CD4-positive, alpha-beta T cell treated with Interleukin-17A for 1 hour (primary cell): ENCODE measurements at regions not wholly inside any gene's neighbourhood (a gene's known extent, or its start where the extent isn't known, plus 50 kb on each side); places are given as distances from the start of the nearest gene placed in this dataset.

ENCODE experiments used
- DNase-seq: peaks from one replicate; pipeline ENCODE4 v3.0.0-alpha.2; 2020

DNA sequence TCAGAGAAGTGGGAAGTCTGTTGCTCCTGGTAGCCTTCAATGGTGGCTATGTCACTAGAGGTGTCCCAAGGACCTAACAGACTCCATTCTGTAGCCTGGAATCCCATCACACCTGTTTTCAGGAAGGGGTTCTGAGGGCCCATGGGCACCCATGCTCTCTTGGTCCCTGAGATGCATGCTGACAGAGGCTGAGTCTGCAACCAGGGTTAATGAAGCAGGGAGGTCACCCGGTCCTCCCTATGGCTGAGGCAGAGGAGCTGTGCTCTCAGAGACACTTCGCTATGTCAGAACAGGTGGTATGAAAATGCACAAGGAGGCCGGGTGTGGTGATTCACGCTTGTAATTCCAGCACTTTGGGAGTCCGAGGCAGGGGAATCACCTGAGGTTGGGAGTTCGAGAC lies 452.1 kb downstream of the TCERG1L start:
- no peak for DNase-seq

DNA sequence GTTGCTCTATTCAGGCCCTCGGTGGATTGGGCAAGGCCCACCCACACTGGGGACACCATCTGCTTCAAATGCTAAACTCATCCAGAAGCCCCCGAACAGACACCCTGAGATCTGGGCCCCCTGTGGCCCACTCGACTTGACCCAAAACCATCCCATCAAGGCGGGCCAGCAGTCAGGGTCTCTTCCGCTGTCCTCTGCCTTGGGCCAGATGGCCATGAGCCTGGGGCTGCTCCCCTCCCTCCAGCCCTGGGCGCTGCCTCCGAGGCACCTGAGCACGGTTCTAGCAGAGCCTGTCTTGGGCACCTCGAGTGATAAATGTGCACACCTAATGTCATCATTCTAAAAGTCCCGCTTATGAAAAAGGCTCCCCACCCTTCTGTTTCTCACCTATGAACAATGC lies 449.4 kb downstream of the TCERG1L start:
- DNase-seq: no peak

DNA sequence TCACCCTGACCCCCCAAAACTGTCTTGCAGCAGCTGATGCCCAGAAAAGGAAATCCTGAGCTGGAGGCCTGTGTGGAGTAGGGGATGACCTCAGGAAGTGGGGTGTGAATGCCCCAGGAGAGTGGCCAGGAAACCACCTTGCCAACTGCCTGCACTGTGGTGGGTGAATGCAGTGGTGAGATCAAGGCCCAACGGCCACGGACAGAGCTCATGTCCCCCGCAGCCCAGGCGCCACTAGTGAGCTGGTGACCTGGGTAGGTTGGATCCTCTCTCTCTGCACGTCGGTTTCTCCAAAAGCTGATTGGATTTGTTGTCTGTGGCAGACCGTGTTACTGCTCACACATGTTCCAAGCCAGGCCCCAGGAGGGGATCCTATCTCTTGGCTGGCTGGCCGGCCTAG lies 448.9 kb downstream of the TCERG1L start:
- no peak for DNase-seq

DNA sequence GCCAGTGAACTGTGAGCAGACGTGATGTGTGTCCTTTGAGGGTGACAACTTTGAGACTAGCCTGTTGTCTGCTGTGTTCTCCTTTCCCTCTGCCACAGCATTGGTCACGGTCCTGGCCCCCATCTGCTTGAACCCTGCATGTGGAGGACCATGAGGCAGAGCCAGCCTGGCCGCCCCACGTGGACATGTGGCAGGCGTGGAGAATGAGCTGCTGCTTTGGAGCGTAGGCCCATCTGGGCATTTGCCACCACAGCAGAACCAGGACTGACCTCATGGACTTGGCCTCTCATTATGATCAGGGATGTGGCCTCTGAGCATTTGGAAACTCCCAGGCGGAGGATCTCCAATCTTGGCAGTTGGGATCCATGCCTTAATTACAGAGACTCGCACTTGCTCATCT lies 448.5 kb downstream of the TCERG1L start:
- DNase-seq: no peak

DNA sequence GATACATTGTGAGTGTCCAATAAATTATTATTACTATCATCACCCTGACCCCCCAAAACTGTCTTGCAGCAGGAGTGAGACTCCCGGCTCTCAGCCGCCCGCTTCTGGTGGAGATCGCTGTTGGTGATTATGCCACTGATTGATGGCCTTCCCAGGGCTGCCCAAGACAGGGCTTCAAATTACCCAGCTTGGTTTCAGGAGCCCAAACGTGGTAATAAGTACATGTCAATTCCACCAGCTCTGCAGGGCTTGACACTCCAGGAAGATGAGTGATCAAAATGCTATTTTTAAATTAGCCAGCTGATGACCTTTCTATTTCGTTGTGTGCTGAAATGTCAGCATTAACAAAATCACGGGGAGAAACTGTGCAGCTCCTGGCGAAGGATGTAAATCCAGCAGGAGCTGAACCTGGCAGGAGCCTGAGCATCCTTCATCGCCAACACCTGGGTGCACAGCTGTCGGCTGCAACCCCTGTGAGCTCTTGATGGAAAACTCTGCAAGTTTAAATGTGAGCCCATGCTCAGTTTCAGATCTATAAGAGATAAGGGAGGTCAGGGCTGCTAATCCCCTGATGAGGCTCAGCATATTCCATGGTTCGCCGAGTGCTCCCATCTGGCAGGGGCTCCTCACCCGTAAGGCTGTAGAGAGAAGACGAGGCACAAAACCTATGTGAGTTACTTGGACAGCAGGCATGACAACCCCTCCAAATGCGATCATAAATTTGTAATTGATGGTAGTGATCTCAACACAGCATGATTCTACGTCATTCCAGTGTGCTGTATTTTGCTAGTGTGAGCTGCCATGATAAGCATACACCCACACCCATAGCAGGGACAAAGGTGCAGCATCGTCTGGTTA lies 446.3 kb downstream of the TCERG1L start:
- no peak for DNase-seq

DNA sequence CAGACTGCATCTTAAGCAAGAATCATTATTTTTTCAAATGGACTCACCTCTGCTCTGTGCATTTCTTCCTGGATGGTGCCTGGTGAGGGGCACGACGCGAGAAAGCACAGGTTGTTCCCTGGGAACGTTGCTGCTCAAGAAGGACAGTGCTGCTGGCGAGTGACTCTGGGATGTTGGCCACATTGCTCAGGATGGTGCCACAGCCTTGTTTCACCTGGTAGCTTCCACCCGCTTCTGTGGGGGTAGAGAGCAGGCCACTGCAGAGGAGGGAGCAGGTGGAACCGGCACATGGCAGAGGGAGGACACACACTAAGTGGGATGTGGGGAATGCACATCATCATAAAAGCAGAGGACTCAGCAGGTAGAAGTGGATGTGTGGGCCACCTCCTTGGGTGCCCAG lies 444.7 kb downstream of the TCERG1L start:
- DNase-seq: no peak

DNA sequence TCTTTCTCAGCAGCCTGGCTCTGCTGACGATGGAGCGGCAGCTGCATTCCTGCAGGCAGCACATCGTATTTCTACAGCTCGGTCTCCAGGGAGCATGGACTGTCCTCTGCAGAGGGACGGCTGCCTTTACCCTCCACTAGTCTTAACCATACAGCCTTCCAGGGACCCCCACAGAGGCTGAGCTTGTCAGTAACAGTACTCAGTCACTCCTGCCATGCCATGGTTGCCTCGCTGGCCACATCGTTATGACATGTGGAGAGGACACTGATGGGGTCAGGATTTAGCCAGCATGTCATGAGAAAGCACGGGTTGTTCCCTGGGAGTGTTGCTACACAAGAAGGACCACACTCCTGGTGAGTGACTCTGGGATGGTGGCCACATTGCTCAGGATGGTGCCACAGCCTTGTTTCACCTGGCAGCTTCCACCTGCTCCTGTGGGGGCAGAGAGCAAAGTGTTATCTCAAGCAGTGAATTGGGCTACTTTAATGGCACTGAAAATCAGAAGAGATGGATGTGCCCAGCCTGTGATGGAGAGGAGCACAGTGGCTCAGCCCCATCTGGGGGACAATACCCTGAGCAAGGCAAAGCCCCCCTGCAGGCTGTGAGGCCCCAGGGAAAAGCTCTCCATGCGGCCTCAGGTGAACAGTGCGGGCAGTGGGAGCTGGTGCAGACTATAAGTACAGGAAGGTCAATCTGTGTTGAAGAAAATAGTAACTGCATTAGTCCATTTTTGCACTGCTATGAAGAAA lies 443.9 kb downstream of the TCERG1L start:
- DNase-seq: no peak

DNA sequence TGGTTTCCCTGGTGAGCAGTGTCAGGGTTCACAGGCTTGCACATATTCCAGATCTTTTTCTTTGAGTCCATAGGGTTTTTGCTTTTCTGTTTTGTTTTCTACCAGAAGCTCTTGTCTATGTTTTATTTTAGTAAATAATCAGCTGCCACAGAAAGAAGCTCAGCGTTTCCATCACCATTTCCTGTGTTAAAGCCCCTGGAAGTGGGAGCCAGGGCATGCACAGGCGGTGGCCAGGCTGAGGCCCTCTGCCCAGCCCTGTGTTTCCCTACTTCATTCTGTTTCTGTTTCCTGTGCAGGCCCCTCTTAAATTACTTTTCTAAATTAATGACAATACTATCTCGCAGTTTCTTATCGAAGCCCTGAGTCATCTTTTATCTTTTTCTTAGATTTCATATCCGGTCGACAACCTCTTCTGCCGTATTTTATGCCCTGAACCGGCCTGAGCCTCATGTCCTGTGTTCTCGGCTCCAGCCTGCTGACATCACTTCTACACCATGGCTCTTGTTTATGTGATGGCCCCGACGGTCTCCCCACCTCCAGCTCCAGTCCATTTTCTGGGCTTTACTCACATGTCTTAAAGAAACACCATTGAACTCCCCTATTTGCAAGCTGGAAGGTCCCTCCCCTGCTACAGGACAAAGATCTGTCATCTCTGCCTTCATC lies 442.2 kb downstream of the TCERG1L start:
- no peak for DNase-seq

DNA sequence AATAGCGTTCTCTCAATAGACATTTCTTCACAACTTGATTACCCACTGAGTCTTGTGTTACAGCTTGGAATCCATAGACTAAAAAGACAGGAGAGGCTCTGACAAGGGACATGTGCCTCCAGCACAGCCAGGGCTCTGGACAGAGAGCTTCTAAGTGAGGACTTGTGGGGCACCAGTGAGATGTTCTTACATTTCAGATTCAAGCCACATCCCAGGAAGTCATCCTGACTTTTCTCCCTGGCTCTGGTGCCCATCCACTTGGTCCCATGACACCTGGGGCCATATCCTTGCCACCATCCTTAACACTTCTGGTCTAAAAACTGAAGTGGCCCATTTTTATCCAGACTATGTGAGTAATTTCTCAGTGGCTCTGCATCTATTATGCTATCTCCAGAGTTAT lies 440.1 kb downstream of the TCERG1L start:
- DNase-seq: no peak

DNA sequence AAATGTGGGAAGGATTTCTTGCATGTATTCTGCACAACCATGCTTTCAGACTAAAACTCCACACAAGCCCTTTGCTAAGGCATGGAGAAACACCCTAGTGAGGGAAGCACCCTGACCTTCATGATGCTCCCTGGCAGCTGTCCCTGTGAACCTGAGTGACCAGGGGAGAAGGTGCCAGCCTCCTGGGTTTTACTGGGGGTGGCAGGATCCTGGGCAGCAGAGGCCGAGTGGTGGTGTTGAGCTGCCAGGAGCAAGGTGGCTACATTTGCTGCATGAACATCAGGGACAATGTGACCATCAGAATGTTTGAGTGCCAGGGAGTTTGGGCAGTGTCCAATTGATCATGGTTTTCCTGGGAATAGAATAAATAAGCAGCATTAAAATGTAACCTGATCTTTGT lies 437.9 kb downstream of the TCERG1L start:
- no peak for DNase-seq

DNA sequence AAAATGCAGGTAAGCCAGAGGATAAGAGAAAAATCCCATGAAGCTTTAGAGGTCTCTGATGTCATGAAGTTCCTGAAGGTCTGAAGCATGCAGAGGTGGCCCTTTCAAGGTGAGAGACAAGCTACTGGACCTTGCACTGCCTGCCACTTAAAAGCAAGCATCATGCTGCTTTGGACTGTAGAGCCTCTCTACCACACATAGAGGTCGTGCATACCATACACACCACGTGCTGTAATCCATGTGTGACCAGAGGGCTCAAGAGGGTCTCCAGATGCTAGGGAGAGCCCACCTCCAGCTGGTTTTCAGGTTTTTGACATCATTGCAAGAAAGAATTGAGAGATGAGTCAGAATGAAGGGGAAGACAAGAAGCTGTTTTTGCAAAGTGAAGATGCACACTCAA lies 436.4 kb downstream of the TCERG1L start:
- DNase-seq: no peak

DNA sequence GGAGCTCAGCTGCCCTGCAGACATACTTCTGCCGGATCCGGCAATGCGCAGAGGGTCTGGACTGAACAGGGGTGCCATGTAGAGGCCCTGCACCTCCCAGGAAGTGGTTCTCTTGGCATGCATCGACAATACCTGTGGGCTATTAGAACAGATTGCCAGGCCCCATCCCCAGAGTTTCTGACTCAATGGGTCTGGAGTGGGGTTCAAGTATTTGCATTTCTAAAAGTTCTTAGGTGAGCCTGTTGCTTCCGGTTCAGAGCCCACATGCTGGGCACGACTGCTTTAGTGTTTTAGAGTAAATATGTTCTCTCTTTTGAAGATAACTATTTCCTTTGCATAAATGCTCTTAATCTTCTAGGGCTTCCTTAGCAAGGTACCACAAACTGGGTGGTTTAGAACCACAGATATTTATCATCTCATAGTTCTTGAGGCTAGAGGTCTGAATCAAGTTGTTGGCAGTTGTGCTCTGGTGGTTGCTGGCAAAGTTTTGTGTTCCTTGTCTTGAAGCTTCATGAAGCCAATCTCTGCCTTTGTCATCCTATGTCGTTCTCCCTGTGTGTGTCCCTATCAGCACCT lies 435.5 kb downstream of the TCERG1L start:
- DNase-seq: no peak

DNA sequence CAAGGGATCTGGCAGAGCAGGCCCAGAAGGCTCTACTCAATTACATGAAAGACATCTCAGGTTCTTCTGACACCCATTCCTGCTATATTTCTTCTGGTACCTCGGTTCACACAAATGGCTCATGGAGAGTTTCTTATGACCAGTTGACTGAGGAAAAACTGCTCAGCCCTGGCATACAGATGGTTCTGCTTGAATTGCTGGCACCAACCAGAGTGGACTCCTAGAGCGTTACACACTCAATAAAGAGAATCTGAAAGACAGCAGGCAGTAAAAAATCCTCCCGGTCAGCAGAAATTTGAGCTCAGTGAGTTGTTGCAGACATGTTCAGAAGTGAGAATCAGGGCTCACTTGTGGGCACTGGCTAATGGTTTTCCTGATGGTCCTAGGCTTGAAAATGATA lies 434.4 kb downstream of the TCERG1L start:
- DNase-seq: no peak

DNA sequence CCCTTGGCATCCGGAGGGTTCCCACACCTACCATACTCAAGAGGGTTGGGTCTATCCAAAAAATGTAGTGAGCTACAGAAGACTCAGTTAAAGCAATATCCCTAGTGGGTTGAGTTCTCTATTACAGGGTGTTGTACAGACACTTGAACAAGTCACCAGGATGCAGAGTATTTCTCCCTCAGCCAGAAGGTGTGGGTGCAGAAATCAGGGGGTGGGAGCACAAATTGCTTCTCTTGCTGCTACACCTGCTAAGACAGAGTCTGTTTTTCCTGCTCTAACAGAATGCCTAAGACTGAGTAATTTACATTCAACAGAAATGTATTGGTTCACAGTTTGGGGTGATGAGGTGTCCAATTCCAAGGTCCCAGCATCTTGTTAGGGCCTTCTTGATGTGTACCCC lies 433.4 kb downstream of the TCERG1L start:
- no peak for DNase-seq

DNA sequence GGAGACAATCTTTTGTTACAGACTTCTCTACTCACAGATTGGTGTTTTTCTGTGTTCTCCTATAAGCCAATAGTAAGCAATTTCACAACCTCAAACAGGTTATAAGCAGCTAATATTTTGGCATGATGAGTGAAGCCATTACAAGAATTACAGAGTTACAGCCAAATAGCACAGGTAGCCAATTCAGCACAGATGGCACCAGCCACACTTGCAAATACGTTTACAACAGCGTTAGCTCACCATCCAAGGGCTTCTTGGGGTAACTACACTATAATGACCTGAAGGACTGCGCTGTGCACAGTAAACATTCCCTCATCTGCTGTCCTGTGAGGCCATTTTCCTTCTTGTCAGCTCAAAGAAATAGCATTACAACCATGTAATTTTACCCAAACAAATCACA lies 428.6 kb downstream of the TCERG1L start:
- no peak for DNase-seq

DNA sequence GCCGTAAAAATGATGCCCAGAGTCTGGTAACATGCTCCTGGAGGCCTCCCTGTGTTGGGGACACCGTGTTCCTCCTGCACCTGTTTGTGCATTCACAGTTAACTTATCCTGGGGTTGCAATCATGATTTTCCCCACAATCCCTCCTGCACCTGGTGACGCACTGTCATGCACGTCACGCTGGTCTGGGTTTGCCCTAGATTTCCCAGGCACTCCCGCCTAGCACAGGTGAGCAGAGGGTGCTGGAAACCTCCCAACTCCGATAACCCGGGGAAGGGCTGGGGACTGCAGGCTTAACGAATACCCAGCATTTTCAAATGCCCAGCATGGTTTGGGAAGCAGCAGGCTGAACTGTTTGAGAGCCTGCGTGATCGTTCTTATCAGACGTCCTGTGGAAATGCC lies 427.1 kb downstream of the TCERG1L start:
- DNase-seq: no peak

DNA sequence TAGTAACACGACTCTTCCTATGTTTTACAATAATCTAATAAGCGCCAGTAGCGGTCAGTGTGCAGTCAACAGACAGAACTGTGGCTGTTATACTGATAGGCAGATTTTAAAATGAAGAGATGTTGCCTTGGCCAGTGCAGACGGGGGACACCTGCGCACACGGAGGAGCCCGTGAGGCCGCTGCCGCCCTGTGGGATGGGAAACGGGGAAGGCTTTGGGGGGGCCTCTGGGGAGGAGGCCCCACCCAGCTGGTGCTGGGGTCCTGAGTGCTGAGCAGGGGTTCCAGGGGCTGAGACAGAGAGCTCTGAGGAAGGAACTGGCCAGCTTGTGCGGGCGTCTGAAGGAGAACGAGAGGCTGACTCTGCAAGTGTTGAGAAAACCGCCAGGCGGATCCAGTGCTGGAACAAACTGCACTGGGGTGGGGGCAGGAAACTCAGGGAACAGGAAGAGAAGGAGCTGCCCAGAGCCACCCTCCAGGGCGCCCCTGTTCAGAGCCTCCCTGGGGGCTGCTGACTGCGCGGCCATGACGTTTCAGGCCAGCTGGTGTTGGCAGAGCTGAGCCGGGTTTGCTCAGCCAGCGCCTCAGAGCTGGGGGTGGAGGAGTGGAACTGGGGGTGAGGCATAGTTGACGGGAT lies 426.4 kb downstream of the TCERG1L start:
- no peak for DNase-seq

DNA sequence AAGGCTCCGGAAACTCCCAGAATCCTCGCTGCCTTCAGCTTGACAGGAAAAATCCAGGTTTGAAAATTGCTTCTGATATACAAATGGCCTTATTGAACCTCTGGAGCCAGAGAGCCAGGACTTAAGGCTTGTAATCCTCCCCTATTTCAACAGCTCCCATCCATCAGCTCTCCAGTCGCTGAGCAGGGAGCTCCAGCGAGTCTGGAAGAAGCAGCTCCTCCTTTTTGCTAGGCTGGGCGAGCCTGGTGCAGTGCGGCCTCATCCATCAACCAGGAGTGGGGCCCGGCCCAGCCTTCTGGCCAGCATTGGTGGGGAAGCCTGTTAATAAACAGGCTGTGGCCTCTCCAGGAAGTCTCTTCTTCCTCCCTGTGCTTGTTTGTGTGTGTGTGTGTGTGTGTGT lies 424.4 kb downstream of the TCERG1L start:
- no peak for DNase-seq

DNA sequence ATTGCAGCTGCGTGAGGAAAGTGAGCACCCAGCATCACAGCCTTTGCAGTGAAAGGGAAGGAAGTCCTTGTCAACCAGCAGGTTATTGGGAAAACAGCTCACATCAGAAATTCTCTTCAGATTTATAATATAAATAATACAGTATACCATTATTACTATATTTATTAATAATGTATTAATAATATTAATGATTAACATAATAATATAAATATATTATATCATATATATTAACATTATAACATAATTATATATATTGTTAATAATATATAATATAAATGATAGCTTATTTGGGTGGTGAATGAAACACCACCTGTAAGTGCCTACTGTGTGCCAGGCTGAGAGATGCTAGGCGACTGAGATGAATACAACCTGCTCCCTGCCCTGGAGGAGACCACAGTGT lies 423.0 kb downstream of the TCERG1L start:
- no peak for DNase-seq

DNA sequence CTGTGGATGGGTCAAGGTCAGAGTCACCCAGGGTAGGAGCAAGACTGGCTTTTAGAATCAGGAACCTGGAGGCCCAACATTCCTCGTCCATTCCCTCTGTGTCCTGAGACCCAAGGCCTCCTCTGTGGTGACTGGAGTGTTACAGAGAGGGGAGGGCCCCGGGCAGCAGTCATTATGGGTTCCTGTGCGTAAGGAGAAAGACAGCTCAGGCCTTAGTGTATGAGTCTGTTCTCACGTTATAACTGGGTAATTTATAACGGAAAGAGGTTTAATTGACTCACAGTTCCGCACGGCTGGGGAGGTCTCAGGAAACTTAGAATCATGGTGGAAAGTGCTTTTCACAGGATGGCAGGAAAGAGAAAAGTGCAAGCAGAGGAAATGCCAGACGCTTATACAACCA lies 422.3 kb downstream of the TCERG1L start:
- DNase-seq: no peak

DNA sequence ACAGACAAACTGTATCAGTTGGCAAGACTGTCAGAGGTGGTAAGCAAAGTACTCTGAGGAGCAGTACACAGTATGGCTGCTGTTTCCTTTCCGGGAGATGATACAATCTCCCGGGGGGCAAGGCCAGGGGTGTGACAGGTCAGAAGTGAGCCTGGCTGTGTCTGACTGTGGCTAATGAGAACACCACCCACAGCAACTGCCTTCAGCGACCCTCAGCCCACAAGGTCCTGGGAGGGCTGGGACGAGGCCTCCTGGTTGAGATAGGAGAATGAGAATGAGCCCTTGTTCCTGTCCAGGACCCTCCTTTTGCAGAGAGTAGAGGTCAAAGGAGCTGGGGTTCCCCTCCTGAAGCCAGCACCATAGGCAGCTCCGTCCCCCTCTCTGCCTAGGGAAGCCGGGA lies 421.7 kb downstream of the TCERG1L start:
- DNase-seq: no peak

DNA sequence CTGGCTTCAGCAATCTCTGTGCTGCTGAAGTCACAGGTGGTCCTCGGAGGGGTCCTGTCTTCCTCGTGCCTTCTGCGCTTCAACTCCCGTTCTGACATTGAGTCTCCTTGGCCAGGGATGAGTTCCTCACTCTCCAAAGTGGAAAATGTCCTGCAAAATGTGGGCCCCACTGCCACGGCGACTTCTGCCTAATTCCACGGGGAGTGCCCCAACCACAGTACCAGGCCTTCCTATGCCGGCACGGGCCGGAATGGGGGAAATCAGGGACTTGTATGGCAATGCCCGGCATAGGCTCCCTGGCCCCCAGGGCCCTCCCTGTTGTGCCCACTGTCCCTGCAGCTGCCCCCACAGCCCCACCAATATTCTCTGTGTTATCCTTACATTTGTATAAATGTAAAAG lies 420.5 kb downstream of the TCERG1L start:
- DNase-seq: no peak

DNA sequence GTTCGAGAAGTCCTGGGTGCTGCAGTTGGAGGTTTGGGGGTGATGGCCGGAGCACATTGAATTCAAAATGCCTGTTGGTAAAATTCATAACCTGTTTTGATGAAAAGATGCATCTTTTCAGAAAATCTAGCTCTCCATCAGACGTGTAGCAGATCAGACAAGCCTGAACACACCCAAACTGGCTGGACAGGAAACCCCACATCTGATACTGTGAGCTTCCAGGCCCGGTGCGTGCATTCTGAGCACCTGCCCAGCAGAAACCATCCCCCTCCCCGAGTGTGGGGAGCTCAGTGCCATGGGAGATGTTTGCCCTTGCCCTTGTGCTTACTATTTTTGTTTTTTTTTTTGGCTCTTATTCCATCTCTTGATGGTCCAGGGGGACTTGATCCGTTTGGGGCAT lies 417.1 kb downstream of the TCERG1L start:
- no peak for DNase-seq
